SK-N-SH (cell line): ENCODE measurements at regions not wholly inside any gene's neighbourhood (a gene's known extent, or its start where the extent isn't known, plus 50 kb on each side); places are given as distances from the start of the nearest gene placed in this dataset.

Experiments
- CTCF ChIA-PET: fragments of 300-600, 350-600 bp; formaldehyde crosslinking; extraction: SDS; loops from one replicate; lab custom pipeline; 2021; lab: Yijun Ruan, JAX
- POLR2A ChIA-PET: fragments of 350-600 bp; sonication (Branson Sonifier 250); formaldehyde crosslinking; extraction: SDS; loops from one replicate; lab custom pipeline; 2020; ENCODE audit warnings: antibody characterized with exemption, inconsistent platforms; lab: Yijun Ruan, JAX
- DNase-seq: peaks from one replicate; pipeline ENCODE4 v3.0.0; 2012
- H2AFZ ChIP-seq: fragments of 200-600 bp; sonication (generic); 2 replicates; pipeline ENCODE4 v1.8.1; 2016; ENCODE audit warnings: antibody characterized with exemption, mild to moderate bottlenecking, low read depth
- H3F3A ChIP-seq: fragments of 200-600 bp; sonication (generic); replicated peaks from 2 replicates; pipeline ENCODE3; 2016; ENCODE audit warnings: antibody characterized with exemption, mild to moderate bottlenecking; ENCODE audit not compliant: insufficient read depth
- H3K27ac ChIP-seq, 2 experiments: fragments of 200-500 bp in 1 of 2; fragments of 200-600 bp in 1 of 2; sonication (Bioruptor generic) in 1 of 2; sonication (generic), shearing (Covaris generic) in 1 of 2; 2 replicates each; pipeline versions ENCODE4 v1.5.1 to v1.6.1; 2014 to 2016; ENCODE audit warnings: low read depth in 2 of 2, inconsistent platforms in 1 of 2, low read length in 1 of 2, mild to moderate bottlenecking in 1 of 2, mixed read lengths in 1 of 2
- H3K27me3 ChIP-seq: fragments of 200-600 bp; sonication (generic), shearing (Covaris generic); 2 replicates; pipeline ENCODE4 v1.6.1; 2016; ENCODE audit warnings: mixed run types; ENCODE audit not compliant: insufficient read depth
- H3K36me3 ChIP-seq, 2 experiments: fragments of 200-500 bp in 1 of 2; fragments of 200-600 bp in 1 of 2; sonication (Bioruptor generic) in 1 of 2; sonication (generic) in 1 of 2; replicated peaks in 1 of 2; 2 replicates each; pipeline versions ENCODE3 to v1.5.1; 2014 to 2016; ENCODE audit warnings: low read length in 1 of 2, mild to moderate bottlenecking in 1 of 2; ENCODE audit not compliant: insufficient read depth in 2 of 2, control insufficient read depth in 1 of 2
- H3K4me1 ChIP-seq, 2 experiments: fragments of 200-500 bp in 1 of 2; fragments of 200-600 bp in 1 of 2; sonication (Bioruptor generic) in 1 of 2; sonication (generic), shearing (Covaris generic) in 1 of 2; 2 replicates each; pipeline versions ENCODE4 v1.5.1 to v1.6.1; 2014 to 2016; ENCODE audit warnings: low read depth in 1 of 2, low read length in 1 of 2, mixed run types in 1 of 2; ENCODE audit not compliant: insufficient read depth in 2 of 2, control insufficient read depth in 1 of 2
- H3K4me2 ChIP-seq: fragments of 200-600 bp; sonication (generic), shearing (Covaris generic); 2 replicates; pipeline ENCODE4 v1.6.1; 2017; ENCODE audit warnings: mixed run types
- H3K4me3 ChIP-seq, 2 experiments: fragments of 200-500 bp in 1 of 2; fragments of 200-600 bp in 1 of 2; sonication (Bioruptor generic) in 1 of 2; sonication (generic), shearing (Covaris generic) in 1 of 2; 2 replicates each; pipeline versions ENCODE4 v1.5.1 to v1.8.1; 2014 to 2016; ENCODE audit warnings: low read depth in 2 of 2, inconsistent platforms in 1 of 2, low read length in 1 of 2, mild to moderate bottlenecking in 1 of 2, mixed read lengths in 1 of 2, moderate library complexity in 1 of 2
- H3K79me2 ChIP-seq: fragments of 200-600 bp; sonication (generic); 2 replicates; pipeline ENCODE4 v1.8.1; 2017; ENCODE audit warnings: mild to moderate bottlenecking; ENCODE audit not compliant: insufficient read depth
- H3K9ac ChIP-seq: fragments of 200-600 bp; sonication (generic); 2 replicates; pipeline ENCODE4 v1.6.1; 2017; ENCODE audit warnings: mixed run types
- H3K9me2 ChIP-seq: fragments of 200-600 bp; sonication (generic); 2 replicates; pipeline ENCODE4 v1.6.1; 2017; ENCODE audit warnings: mixed run types
- H3K9me3 ChIP-seq: fragments of 200-600 bp; sonication (generic); 2 replicates; pipeline ENCODE4 v1.6.1; 2017; ENCODE audit warnings: mixed run types, mild to moderate bottlenecking, moderate library complexity
- H4K20me1 ChIP-seq: fragments of 200-600 bp; sonication (generic); 2 replicates; pipeline ENCODE4 v1.6.1; 2017; ENCODE audit warnings: mild to moderate bottlenecking, mixed run types; ENCODE audit not compliant: insufficient read depth
- ELF1 ChIP-seq: IDR thresholded peaks from 2 replicates; pipeline ENCODE4 v1.4.0; 2012
- EP300 ChIP-seq, 2 experiments: IDR thresholded peaks; 2 replicates each; pipeline versions ENCODE4 v1.4.0 to v1.6.1; 2012; ENCODE audit warnings: borderline replicate concordance in 1 of 2, low read depth in 1 of 2, low read length in 1 of 2
- FOSL2 ChIP-seq: IDR thresholded peaks from 2 replicates; pipeline ENCODE4 v1.4.0; 2012; ENCODE audit warnings: low read depth, mild to moderate bottlenecking, moderate library complexity, borderline replicate concordance
- FOXM1 ChIP-seq: IDR thresholded peaks from 2 replicates; pipeline ENCODE4 v1.4.0; 2012; ENCODE audit warnings: low read depth, mild to moderate bottlenecking
- GABPA ChIP-seq: IDR thresholded peaks from 2 replicates; pipeline ENCODE4 v1.4.0; 2012; ENCODE audit warnings: low read depth, mild to moderate bottlenecking
- GATA2 ChIP-seq: sonication (generic); formaldehyde crosslinking; IDR thresholded peaks from 2 replicates; pipeline ENCODE4 v1.5.0; 2020; ENCODE audit warnings: mild to moderate bottlenecking, missing genetic modification reagents
- JUND ChIP-seq: IDR thresholded peaks from 2 replicates; pipeline ENCODE4 v1.4.0; 2012
- MXI1 ChIP-seq: IDR thresholded peaks from 2 replicates; pipeline ENCODE4 v1.6.1; 2012; ENCODE audit warnings: mild to moderate bottlenecking, low read depth, low read length, improper control_type of control experiment
- RCOR1 ChIP-seq: fragments of 150-350 bp; IDR thresholded peaks from 2 replicates; pipeline ENCODE4 v1.6.1; 2017; ENCODE audit warnings: antibody characterized with exemption, low read length
- RFX5 ChIP-seq: IDR thresholded peaks from 2 replicates; pipeline ENCODE4 v1.6.1; 2012; ENCODE audit warnings: mild to moderate bottlenecking, improper control_type of control experiment, low read length
- RXRA ChIP-seq: IDR thresholded peaks from 2 replicates; pipeline ENCODE4 v1.4.0; 2012; ENCODE audit warnings: low read depth, mild to moderate bottlenecking, borderline replicate concordance
- SIN3A ChIP-seq: IDR thresholded peaks from 2 replicates; pipeline ENCODE4 v1.6.1; 2012; ENCODE audit warnings: low read depth, mild to moderate bottlenecking, low read length, moderate library complexity, borderline replicate concordance
- SMC3 ChIP-seq: IDR thresholded peaks from 2 replicates; pipeline ENCODE4 v1.6.1; 2012; ENCODE audit warnings: low read depth, low read length, improper control_type of control experiment
- TAF1 ChIP-seq: IDR thresholded peaks from 2 replicates; pipeline ENCODE4 v1.6.1; 2012; ENCODE audit warnings: low read depth, mild to moderate bottlenecking, low read length, moderate library complexity, borderline replicate concordance
- TEAD4 ChIP-seq: IDR thresholded peaks from 2 replicates; pipeline ENCODE4 v1.4.0; 2012; ENCODE audit warnings: mild to moderate bottlenecking, borderline replicate concordance; ENCODE audit not compliant: insufficient read depth
- YY1 ChIP-seq: IDR thresholded peaks from 2 replicates; pipeline ENCODE4 v1.4.0; 2012; ENCODE audit warnings: low read depth, mild to moderate bottlenecking
- WGBS: methylation state at CpG from one replicate; pipeline ENCODE4 v1.1.6; 2017; ENCODE audit warnings: low lambda C conversion rate; 5-methylcytosine and 5-hydroxymethylcytosine counted together
- TF ChIP-seq, protein P1 (sequence below): IDR thresholded peaks from 2 replicates; pipeline ENCODE4; 2012
- TF ChIP-seq, protein P2 (sequence below): IDR thresholded peaks from 2 replicates; pipeline ENCODE4 v1.4.0; 2012; ENCODE audit warnings: low read depth, borderline replicate concordance
- TF ChIP-seq, protein P3 (sequence below): fragments of 200-600 bp; sonication (generic); IDR thresholded peaks from 2 replicates; pipeline ENCODE4 v1.6.1; 2017; ENCODE audit warnings: antibody characterized with exemption, mild to moderate bottlenecking, moderate library complexity
- TF ChIP-seq, protein P4 (sequence below): fragments of 150-350 bp; IDR thresholded peaks from 2 replicates; pipeline ENCODE4 v1.6.1; 2016; ENCODE audit warnings: mild to moderate bottlenecking, low read depth, low read length

DNA sequence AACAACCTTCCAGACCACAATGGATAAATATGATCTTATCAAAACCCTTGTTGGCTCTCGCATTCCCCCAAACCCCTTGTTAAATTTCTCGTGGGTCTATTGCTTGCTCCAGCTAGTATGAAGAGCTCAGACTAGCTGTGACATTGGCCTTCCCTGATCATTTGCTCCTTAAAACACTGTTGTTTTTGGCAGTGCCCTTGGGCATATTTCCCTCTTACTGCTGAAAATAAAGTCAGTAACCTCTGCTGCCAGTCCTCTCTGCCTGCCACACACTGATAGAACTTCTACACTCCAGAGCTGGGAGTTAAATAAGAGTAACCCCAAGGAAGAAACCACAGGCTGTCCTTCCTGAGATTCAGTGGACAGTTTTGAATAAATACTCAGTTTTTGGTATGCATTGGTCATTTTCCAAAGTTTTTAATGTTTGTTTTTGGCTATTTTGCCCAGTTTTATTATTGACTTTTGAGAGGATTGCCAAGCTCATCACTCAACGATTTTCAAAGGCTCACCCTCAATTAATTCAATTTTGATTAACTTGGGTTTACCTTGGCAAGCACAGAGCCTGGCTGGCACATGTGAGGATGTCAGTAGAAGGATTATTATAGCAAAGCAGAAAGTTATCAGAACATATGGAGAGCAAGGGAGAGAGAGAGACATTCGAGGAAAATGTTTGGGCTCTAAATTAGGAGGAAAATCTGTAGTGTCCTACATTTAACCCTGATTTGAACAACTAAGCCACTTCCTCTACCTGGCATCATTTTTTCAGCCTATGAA, 84.3 kb upstream of the SYN3 start:
- CTCF ChIA-PET = interaction anchor here (1.0 to 3.0 kb wide), 7 partner anchors 9 to 125 kb away, joined by 3 to 16 read pairs (median 4); partner anchors contain the start of gene SYN3
- no peak overlapping the region for H3K27ac ChIP-seq

DNA sequence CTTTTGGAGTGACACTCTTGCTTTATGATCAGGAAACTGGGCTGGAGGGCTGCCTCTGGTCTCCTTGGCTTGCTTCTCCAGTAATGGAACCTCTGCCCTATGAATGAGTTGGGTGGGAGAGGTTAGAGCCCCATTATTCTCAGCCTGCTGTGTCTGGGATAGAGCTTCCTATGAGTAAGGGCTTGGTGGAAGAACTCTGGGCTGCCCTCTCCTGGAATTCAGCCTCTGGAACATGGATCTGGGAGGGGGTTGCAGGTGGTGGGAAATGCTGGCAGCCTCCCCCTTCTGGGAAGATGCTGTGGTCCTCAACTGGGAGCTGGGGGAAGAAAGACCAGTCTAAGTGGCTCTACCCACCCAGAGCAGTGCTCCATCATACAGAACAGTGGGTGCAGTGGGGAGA, 81.8 kb upstream of the SYN3 start:
- CTCF ChIA-PET = interaction anchor here (0.8 to 3.0 kb wide), 5 partner anchors 10 to 122 kb away, joined by 3 to 16 read pairs (median 9); no protein-coding TSS in a partner anchor

More for the DNA sequence above, 84.3 kb upstream of the SYN3 start:
- POLR2A ChIA-PET = no interaction called here
- Histone ChIP-seq H3K9ac (no peak overlapping the region), H4K20me1 (no peaks in the 10 kb centered on the region), H3K36me3 (no peaks in the 10 kb centered on the region), H3K4me2 (no peak overlapping the region)
- TF ChIP-seq ELF1 (no peak), GABPA (no peak), YY1 (no peak), EP300 (IDR thresholded peaks at IDR 0.05; ENCODE audit: borderline replicate concordance in 1 of 2, low read depth in 1 of 2, low read length in 1 of 2) (no peak), TEAD4 (no peak), GATA2 (CRISPR knock-in tag) (no peak), RCOR1 (no peak), SMC3 (no peak), RFX5 (no peak)
- TF ChIP-seq, protein P1, sequence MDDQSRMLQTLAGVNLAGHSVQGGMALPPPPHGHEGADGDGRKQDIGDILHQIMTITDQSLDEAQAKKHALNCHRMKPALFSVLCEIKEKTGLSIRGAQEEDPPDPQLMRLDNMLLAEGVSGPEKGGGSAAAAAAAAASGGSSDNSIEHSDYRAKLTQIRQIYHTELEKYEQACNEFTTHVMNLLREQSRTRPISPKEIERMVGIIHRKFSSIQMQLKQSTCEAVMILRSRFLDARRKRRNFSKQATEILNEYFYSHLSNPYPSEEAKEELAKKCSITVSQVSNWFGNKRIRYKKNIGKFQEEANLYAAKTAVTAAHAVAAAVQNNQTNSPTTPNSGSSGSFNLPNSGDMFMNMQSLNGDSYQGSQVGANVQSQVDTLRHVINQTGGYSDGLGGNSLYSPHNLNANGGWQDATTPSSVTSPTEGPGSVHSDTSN = no peak
- TF ChIP-seq, protein P2, sequence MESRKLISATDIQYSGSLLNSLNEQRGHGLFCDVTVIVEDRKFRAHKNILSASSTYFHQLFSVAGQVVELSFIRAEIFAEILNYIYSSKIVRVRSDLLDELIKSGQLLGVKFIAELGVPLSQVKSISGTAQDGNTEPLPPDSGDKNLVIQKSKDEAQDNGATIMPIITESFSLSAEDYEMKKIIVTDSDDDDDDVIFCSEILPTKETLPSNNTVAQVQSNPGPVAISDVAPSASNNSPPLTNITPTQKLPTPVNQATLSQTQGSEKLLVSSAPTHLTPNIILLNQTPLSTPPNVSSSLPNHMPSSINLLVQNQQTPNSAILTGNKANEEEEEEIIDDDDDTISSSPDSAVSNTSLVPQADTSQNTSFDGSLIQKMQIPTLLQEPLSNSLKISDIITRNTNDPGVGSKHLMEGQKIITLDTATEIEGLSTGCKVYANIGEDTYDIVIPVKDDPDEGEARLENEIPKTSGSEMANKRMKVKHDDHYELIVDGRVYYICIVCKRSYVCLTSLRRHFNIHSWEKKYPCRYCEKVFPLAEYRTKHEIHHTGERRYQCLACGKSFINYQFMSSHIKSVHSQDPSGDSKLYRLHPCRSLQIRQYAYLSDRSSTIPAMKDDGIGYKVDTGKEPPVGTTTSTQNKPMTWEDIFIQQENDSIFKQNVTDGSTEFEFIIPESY = no peak
- TF ChIP-seq, all 33 proteins: peak for 0
- peaks cover 4% of the 10 kb centered on the region; the same call in 1 of the 2 replicates for H3K9me3 ChIP-seq
- no peaks in the 10 kb centered on the region for H3K79me2 ChIP-seq
- no peaks in the 10 kb centered on the region for H3K9me2 ChIP-seq
- H3F3A ChIP-seq = no peaks in the 10 kb centered on the region
- H3K4me1 ChIP-seq = no peaks in the 10 kb centered on the region
- H3K4me3 ChIP-seq = no peak overlapping the region
- no peak for DNase-seq
- WGBS = 7% methylated on average over 4 of the region's 4 CpGs
- H3K27me3 ChIP-seq = no peaks in the 10 kb centered on the region
- no peak overlapping the region for H2AFZ ChIP-seq

More for the DNA sequence above, 81.8 kb upstream of the SYN3 start:
- Histone ChIP-seq H3K9me2 (no peaks in the 10 kb centered on the region), H3K27ac (no peak overlapping the region), H4K20me1 (no peaks in the 10 kb centered on the region), H3K9ac (no peak overlapping the region), H3K36me3 (no peaks in the 10 kb centered on the region), H3F3A (no peaks in the 10 kb centered on the region), H3K4me1 (no peaks in the 10 kb centered on the region), H3K4me2 (no peak overlapping the region), H3K27me3 (no peaks in the 10 kb centered on the region)
- no peak for DNase-seq
- POLR2A ChIA-PET = no interaction called here
- TF ChIP-seq FOSL2 (no peak), YY1 (no peak), JUND (no peak), FOXM1 (no peak), GABPA (no peak), RXRA (no peak), TAF1 (no peak), SIN3A (no peak), MXI1 (no peak)
- TF ChIP-seq, protein P3, sequence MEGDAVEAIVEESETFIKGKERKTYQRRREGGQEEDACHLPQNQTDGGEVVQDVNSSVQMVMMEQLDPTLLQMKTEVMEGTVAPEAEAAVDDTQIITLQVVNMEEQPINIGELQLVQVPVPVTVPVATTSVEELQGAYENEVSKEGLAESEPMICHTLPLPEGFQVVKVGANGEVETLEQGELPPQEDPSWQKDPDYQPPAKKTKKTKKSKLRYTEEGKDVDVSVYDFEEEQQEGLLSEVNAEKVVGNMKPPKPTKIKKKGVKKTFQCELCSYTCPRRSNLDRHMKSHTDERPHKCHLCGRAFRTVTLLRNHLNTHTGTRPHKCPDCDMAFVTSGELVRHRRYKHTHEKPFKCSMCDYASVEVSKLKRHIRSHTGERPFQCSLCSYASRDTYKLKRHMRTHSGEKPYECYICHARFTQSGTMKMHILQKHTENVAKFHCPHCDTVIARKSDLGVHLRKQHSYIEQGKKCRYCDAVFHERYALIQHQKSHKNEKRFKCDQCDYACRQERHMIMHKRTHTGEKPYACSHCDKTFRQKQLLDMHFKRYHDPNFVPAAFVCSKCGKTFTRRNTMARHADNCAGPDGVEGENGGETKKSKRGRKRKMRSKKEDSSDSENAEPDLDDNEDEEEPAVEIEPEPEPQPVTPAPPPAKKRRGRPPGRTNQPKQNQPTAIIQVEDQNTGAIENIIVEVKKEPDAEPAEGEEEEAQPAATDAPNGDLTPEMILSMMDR = no peak
- TF ChIP-seq, protein P4, sequence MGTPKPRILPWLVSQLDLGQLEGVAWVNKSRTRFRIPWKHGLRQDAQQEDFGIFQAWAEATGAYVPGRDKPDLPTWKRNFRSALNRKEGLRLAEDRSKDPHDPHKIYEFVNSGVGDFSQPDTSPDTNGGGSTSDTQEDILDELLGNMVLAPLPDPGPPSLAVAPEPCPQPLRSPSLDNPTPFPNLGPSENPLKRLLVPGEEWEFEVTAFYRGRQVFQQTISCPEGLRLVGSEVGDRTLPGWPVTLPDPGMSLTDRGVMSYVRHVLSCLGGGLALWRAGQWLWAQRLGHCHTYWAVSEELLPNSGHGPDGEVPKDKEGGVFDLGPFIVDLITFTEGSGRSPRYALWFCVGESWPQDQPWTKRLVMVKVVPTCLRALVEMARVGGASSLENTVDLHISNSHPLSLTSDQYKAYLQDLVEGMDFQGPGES = no peak
- TF ChIP-seq, all 33 proteins: peak for 0
- Histone ChIP-seq H3K9me3 (peaks cover 4% of the 10 kb centered on the region; the same call in 1 of the 2 replicates), H3K4me3 (no peak overlapping the region), H3K79me2 (no peaks in the 10 kb centered on the region), H2AFZ (no peak overlapping the region)
